CD4-positive, CD25-positive, alpha-beta regulatory T cell (primary cell): ENCODE measurements at regions not wholly inside any gene's neighbourhood (a gene's known extent, or its start where the extent isn't known, plus 50 kb on each side); places are given as distances from the start of the nearest gene placed in this dataset.
"Not testable (repeated sequence)": the region's sequence is repeated elsewhere in the genome, so short reads cannot be mapped to it uniquely, and the experiment has no call there.

Source experiments
- ATAC-seq, 2 donors: fragments of 150-1000 bp; cut with Tn5 transposase; one replicate each; pipeline ENCODE4 v1.10.0; 2021; ENCODE audit warnings: low read depth in 2 of 2, moderate number of reproducible peaks in 2 of 2, moderate library complexity in 1 of 2
- DNase-seq, 3 donors: peaks; one replicate each; pipeline versions ENCODE4 v3.0.0 to v3.0.0-alpha.2; 2012 to 2022; ENCODE audit warnings: mixed read lengths in 1 of 3
- H3K27ac ChIP-seq: one replicate; pipeline ENCODE4 v1.7.0; 2013; ENCODE audit warnings: mild to moderate bottlenecking, low read length; ENCODE audit not compliant: insufficient read depth, poor library complexity, severe bottlenecking
- H3K27me3 ChIP-seq: one replicate; pipeline ENCODE4 v1.7.0; 2013; ENCODE audit warnings: low read length; ENCODE audit not compliant: control insufficient read depth, insufficient read depth
- H3K36me3 ChIP-seq: one replicate; pipeline ENCODE4 v1.7.0; 2013; ENCODE audit warnings: mild to moderate bottlenecking, low read length, moderate library complexity; ENCODE audit not compliant: control insufficient read depth, insufficient read depth
- H3K4me1 ChIP-seq: 2 replicates; pipeline ENCODE4 v1.7.0; 2013; ENCODE audit warnings: mild to moderate bottlenecking, low read length; ENCODE audit not compliant: insufficient read depth, control insufficient read depth, poor library complexity, severe bottlenecking
- H3K4me3 ChIP-seq: one replicate; pipeline ENCODE4 v1.7.0; 2013; ENCODE audit warnings: low read depth, mild to moderate bottlenecking, low read length, moderate library complexity
- H3K9me3 ChIP-seq, 2 experiments: 1 replicate in 1 of 2; 2 replicates in 1 of 2; pipeline ENCODE4 v1.7.0; 2013; ENCODE audit warnings: low read length in 2 of 2, mild to moderate bottlenecking in 1 of 2, moderate library complexity in 1 of 2; ENCODE audit not compliant: control insufficient read depth in 2 of 2
- H3K27ac Mint-ChIP-seq, 3 donors: one replicate each; pipeline ENCODE4 v1.8.0; 2020 to 2022; ENCODE audit warnings: mild to moderate bottlenecking in 3 of 3, mixed read lengths in 3 of 3, moderate library complexity in 2 of 3
- H3K27me3 Mint-ChIP-seq: one replicate; pipeline ENCODE4 v1.8.0; 2022; ENCODE audit warnings: mild to moderate bottlenecking, mixed read lengths
- H3K36me3 Mint-ChIP-seq: one replicate; pipeline ENCODE4 v1.8.0; 2020; ENCODE audit warnings: mixed read lengths
- H3K4me1 Mint-ChIP-seq, 4 donors: one replicate each; pipeline ENCODE4 v1.8.0; 2020 to 2022; ENCODE audit warnings: mixed read lengths in 4 of 4, mild to moderate bottlenecking in 1 of 4
- H3K4me3 Mint-ChIP-seq, 4 donors: one replicate each; pipeline ENCODE4 v1.8.0; 2020 to 2022; ENCODE audit warnings: mild to moderate bottlenecking in 4 of 4, mixed read lengths in 4 of 4, moderate library complexity in 3 of 4
- H3K9me3 Mint-ChIP-seq, 7 donors: one replicate each; pipeline ENCODE4 v1.8.0; 2020 to 2022; ENCODE audit warnings: mixed read lengths in 7 of 7, mild to moderate bottlenecking in 3 of 7, moderate library complexity in 2 of 7

GRCh38 chr17:31722251-31723056, 136.6 kb downstream of the COPRS start:
- no peaks in the 10 kb centered on the region for H3K27me3 ChIP-seq
- Mint-ChIP-seq H3K4me1 (no peaks in the 10 kb centered on the region), H3K27ac (peak overlapping the region in 1 of 3 donors; percentile 42), H3K4me3 (peak overlapping the region in 1 of 4 donors; percentile 18), H3K36me3 (no peaks in the 10 kb centered on the region), H3K9me3 (peaks cover 0 to 2% (median 0%) of the 10 kb centered on the region in 7 donors), H3K27me3 (no peaks in the 10 kb centered on the region)
- no peak overlapping the region for H3K27ac ChIP-seq
- DNase-seq (no peak), ATAC-seq (no peak)
- H3K9me3 ChIP-seq, result no peaks in the 10 kb centered on the region
- no peaks in the 10 kb centered on the region for H3K4me1 ChIP-seq
- H3K36me3 ChIP-seq, result no peaks in the 10 kb centered on the region
- no peak overlapping the region for H3K4me3 ChIP-seq

DNA sequence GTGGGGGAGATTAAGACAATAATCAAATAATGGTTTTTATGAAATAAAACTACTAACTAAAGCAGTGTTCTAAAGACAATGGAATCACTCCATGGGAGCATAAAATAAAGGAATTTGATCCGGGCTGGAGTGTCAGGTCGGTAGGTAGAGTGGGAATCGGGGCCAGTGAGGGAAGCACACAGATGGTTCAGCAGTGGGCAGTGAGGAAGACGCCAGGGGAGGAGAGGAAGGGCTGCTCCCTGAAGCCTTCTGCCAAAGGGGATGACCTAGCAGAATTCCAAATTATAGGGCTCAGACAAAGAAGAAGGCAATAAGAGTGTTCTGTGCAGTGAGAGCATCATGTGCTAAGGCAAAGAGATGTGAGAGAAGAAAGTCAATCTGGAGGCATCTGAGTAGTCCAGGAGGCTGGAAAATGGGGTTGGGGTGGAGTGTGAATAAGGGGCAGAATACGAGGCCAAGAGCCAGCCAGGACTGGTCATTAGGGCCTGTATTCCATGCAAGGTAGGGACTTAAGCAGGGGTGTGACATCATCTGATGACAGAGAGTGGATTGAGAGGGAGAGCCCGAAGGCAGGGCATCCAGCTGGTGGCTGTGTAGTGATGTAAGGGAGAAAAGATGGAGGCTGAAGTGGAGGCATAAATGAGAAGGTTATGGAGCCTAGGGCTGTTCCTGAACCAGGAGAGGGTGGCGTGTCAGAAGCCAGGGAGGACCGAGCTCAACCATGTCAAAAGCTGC, 137.6 kb downstream of the COPRS start:
- ATAC-seq, result no peak
- H3K27me3 ChIP-seq, result no peaks in the 10 kb centered on the region
- Mint-ChIP-seq H3K27ac (no peak overlapping the region), H3K4me1 (no peaks in the 10 kb centered on the region), H3K27me3 (no peaks in the 10 kb centered on the region), H3K9me3 (peaks cover 0 to 2% (median 0%) of the 10 kb centered on the region in 7 donors), H3K36me3 (no peaks in the 10 kb centered on the region), H3K4me3 (no peak overlapping the region)
- no peak overlapping the region for H3K4me3 ChIP-seq
- DNase-seq, result no peak
- H3K36me3 ChIP-seq, result no peaks in the 10 kb centered on the region
- no peaks in the 10 kb centered on the region for H3K4me1 ChIP-seq
- no peaks in the 10 kb centered on the region for H3K9me3 ChIP-seq
- no peak overlapping the region for H3K27ac ChIP-seq

- not testable (repeated sequence) for H3K4me3 ChIP-seq, H3K4me1 Mint-ChIP-seq, H3K4me1 ChIP-seq, H3K4me3 Mint-ChIP-seq, H3K27me3 ChIP-seq, H3K9me3 Mint-ChIP-seq, DNase-seq, H3K9me3 ChIP-seq, H3K27ac ChIP-seq, H3K36me3 ChIP-seq, ATAC-seq, H3K36me3 Mint-ChIP-seq, H3K27ac Mint-ChIP-seq
- H3K27me3 Mint-ChIP-seq, result peaks cover 11% of the 10 kb centered on the region
Observed at GRCh38 chr17:31717251-31717650, 141.8 kb downstream of the COPRS start.

DNA sequence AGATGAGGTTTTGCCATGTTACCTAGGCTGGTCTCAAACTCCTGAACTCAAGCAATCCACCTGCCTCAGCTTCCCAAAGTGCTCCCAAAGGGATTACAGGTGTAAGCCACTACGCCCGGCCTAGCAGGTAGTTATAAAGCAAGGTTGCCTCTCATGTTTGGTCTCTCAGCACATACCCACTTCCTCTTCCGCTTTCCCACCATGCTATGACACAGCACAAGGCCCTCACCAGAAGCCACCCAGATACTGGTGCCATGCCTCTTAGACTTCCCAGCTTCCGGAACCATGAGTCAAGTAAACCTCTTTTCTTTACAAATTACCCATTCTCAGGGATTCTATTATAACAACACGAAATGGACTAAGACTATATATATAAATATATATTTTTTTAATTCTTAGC, 143.6 kb downstream of the COPRS start:
- no peaks in the 10 kb centered on the region for H3K4me1 ChIP-seq
- Mint-ChIP-seq H3K9me3 (peaks cover 0 to 2% (median 0%) of the 10 kb centered on the region in 7 donors), H3K27me3 (peaks cover 11% of the 10 kb centered on the region), H3K27ac (peak overlapping the region in 1 of 3 donors; percentile 26), H3K4me3 (no peak overlapping the region), H3K36me3 (no peaks in the 10 kb centered on the region), H3K4me1 (peaks cover 0 to 2% (median 0%) of the 10 kb centered on the region in 4 donors)
- H3K36me3 ChIP-seq, result no peaks in the 10 kb centered on the region
- DNase-seq, result peak in 2 of 3 donors; percentile 19 to 25
- no peaks in the 10 kb centered on the region for H3K27me3 ChIP-seq
- no peak overlapping the region for H3K4me3 ChIP-seq
- no peaks in the 10 kb centered on the region for H3K9me3 ChIP-seq
- ATAC-seq, result no peak
- no peak overlapping the region for H3K27ac ChIP-seq

- Histone ChIP-seq H3K27ac (no peak overlapping the region), H3K36me3 (no peaks in the 10 kb centered on the region), H3K9me3 (peaks cover 0 to 4% of the 10 kb centered on the region in 2 experiments), H3K4me1 (no peaks in the 10 kb centered on the region), H3K27me3 (peaks cover 12% of the 10 kb centered on the region), H3K4me3 (no peak overlapping the region)
- Mint-ChIP-seq H3K4me3 (no peak overlapping the region), H3K27ac (no peak overlapping the region), H3K27me3 (peaks cover 20% of the 10 kb centered on the region), H3K4me1 (no peaks in the 10 kb centered on the region), H3K36me3 (no peaks in the 10 kb centered on the region), H3K9me3 (no peaks in the 10 kb centered on the region)
- DNase-seq, result no peak
- no peak for ATAC-seq
Observed at GRCh38 chr17:31704483-31704882, 154.6 kb downstream of the COPRS start.

GRCh38 chr17:31702041-31702440, 157.0 kb downstream of the COPRS start:
- Mint-ChIP-seq H3K27me3 (peaks cover 13% of the 10 kb centered on the region), H3K4me1 (no peaks in the 10 kb centered on the region), H3K4me3 (no peak overlapping the region), H3K9me3 (no peaks in the 10 kb centered on the region), H3K27ac (no peak overlapping the region), H3K36me3 (no peaks in the 10 kb centered on the region)
- H3K36me3 ChIP-seq, result no peaks in the 10 kb centered on the region
- no peak overlapping the region for H3K27ac ChIP-seq
- H3K27me3 ChIP-seq, result peaks cover 12% of the 10 kb centered on the region
- ATAC-seq (no peak), DNase-seq (no peak)
- H3K9me3 ChIP-seq, result peaks cover 0 to 4% of the 10 kb centered on the region in 2 experiments
- no peaks in the 10 kb centered on the region for H3K4me1 ChIP-seq
- no peak overlapping the region for H3K4me3 ChIP-seq

GRCh38 chr17:31700973-31701372, 158.1 kb downstream of the COPRS start:
- H3K4me1 Mint-ChIP-seq, result no peaks in the 10 kb centered on the region
- H3K9me3 ChIP-seq, result peaks cover 0 to 4% of the 10 kb centered on the region in 2 experiments
- H3K4me3 Mint-ChIP-seq, result no peak overlapping the region
- H3K27ac Mint-ChIP-seq, result no peak overlapping the region
- no peak for ATAC-seq
- DNase-seq, result no peak
- no peak overlapping the region for H3K4me3 ChIP-seq
- no peaks in the 10 kb centered on the region for H3K36me3 Mint-ChIP-seq
- no peak overlapping the region for H3K27ac ChIP-seq
- peaks cover 17% of the 10 kb centered on the region for H3K27me3 Mint-ChIP-seq
- no peaks in the 10 kb centered on the region for H3K36me3 ChIP-seq
- no peaks in the 10 kb centered on the region for H3K9me3 Mint-ChIP-seq
- peaks cover 8% of the 10 kb centered on the region for H3K27me3 ChIP-seq
- no peaks in the 10 kb centered on the region for H3K4me1 ChIP-seq
